Hepatocyte (in vitro differentiated cells): ENCODE measurements at regions not wholly inside any gene's neighbourhood (a gene's known extent, or its start where the extent isn't known, plus 50 kb on each side); places are given as distances from the start of the nearest gene placed in this dataset.

Source experiments
- EZH2 ChIP-seq: fragments of 200-600 bp; sonication (generic); IDR thresholded peaks from 2 replicates; pipeline ENCODE4 v1.6.1; 2016; ENCODE audit warnings: antibody characterized with exemption, mild to moderate bottlenecking, borderline replicate concordance
- EZH2phosphoT487 ChIP-seq: fragments of 200-600 bp; sonication (generic); IDR thresholded peaks from one replicate; pipeline ENCODE4 v1.6.1; 2018; ENCODE audit warnings: antibody characterized with exemption, mild to moderate bottlenecking, low read depth, moderate library complexity; ENCODE audit not compliant: unreplicated experiment, severe bottlenecking
- TF ChIP-seq, protein P1 (sequence below): fragments of 200-600 bp; sonication (generic); IDR thresholded peaks from 2 replicates; pipeline ENCODE4 v1.5.1; 2016; ENCODE audit warnings: antibody characterized with exemption, mild to moderate bottlenecking; ENCODE audit not compliant: poor library complexity

DNA sequence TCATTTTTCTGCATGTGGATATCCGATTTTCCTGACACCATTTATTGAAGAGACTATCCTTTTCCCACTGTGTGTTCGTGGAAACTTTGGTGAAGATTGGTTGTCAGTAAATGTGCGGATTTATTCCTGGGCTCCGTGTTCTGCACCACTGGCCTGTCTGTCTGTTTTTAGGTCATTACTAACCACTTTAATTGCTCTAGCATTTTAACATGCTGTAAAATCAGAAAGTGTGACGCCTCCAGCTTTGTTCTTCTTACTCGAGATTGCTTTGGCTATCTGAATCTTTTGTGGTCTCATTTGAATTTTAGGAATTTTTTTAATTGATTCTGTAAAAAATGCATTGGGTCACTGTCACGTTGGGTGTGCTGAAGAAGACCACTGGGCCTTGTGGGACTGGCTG is 1458.7 kb downstream of the AACS start:
- TF ChIP-seq, protein P1, sequence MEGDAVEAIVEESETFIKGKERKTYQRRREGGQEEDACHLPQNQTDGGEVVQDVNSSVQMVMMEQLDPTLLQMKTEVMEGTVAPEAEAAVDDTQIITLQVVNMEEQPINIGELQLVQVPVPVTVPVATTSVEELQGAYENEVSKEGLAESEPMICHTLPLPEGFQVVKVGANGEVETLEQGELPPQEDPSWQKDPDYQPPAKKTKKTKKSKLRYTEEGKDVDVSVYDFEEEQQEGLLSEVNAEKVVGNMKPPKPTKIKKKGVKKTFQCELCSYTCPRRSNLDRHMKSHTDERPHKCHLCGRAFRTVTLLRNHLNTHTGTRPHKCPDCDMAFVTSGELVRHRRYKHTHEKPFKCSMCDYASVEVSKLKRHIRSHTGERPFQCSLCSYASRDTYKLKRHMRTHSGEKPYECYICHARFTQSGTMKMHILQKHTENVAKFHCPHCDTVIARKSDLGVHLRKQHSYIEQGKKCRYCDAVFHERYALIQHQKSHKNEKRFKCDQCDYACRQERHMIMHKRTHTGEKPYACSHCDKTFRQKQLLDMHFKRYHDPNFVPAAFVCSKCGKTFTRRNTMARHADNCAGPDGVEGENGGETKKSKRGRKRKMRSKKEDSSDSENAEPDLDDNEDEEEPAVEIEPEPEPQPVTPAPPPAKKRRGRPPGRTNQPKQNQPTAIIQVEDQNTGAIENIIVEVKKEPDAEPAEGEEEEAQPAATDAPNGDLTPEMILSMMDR: no peak
- no peak for TF ChIP-seq EZH2
- no peak for TF ChIP-seq EZH2phosphoT487
